NCI-H526 treated with DMSO at 0.1 percent for 48 hours (cell line): ENCODE measurements at regions not wholly inside any gene's neighbourhood (a gene's known extent, or its start where the extent isn't known, plus 50 kb on each side); places are given as distances from the start of the nearest gene placed in this dataset.

Source experiments
- DNase-seq: peaks from one replicate; lab custom pipeline; 2025; lab: John Stamatoyannopoulos, UW

GRCh38 chr6:1118287-1118647 lies 193.6 kb upstream of the FOXQ1 start:
- no peak for DNase-seq

DNA sequence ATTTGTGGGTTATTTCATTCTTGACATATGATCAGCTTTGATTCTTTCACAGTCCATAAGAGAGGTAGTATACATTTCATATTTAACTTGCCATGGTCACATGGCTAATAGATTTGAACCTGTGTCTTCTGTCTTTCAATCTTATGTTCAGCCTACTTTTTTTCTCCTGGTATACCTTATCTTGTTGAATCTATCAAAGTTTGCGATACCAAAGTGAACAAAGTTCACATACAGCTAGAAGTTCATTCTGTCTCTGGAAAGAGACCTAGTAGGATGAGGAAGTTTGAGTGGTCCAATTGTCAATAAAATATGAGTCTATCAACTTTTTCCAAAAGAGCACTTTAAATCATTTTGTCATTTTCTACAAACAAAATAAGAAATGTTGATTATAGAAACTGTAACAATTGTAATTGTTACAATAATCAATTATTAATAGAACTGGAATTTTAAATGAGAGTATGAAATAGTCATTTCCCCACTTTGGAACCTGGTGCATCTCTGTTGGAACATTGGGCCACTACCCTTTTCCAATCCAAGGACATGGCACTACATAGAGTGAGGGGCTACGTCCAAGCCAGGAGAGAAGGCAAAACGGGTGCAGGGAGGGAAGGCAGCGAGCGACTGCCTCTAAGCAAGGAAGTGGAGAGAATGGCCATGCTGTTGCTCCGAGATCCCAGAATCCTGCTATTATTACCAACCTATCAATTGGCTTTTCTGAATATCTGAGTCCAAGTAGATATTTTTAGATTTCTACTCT lies 194.2 kb upstream of the FOXQ1 start:
- DNase-seq: no peak

DNA sequence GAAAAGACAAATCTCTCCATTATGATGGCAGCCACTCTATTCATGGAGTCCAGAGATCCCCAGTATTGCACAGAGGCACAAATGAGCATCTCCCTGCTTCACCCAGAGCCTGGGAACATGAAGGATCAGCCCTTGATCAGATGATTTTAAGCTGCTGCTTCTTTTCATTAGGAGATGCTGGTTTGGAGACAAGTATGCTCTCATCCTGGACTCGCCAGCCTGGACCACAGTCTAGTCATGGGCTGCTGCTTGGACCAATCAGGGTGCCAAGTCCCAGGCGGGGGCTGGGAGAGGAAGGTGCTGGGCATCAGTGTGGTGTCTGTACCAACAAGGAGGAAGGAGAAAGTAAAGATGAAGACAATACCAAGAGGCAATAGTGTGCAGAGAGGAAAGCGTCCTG lies 195.7 kb upstream of the FOXQ1 start:
- no peak for DNase-seq

DNA sequence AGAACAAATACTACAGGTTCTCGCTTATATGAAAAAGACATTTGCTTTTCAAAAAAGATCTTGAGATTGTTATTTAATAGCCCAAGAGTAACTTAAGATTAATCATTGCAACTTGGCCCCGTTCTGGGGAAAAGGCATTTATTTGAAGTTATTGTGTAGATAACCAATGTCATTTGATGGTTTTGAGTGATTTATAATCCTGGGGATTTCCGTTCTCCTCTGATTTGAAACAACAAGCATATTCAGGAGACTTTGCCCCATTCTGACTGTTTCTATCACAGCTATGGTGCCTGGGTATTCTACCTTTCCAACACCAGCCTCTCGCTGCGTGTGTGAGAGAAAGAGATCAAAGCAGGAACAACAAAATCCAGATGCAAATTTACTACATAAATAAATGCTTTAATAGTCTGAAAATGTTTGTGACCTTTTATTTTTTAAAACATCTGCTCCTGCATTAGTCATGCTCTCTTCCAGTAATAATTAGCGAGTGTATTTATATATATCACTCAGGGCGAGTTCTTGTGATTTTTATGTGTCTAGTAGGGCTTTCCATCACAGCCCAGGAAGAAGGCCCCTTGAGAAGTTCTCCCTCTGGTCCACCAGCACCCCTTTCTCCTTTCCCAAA lies 197.9 kb upstream of the FOXQ1 start:
- DNase-seq: no peak

DNA sequence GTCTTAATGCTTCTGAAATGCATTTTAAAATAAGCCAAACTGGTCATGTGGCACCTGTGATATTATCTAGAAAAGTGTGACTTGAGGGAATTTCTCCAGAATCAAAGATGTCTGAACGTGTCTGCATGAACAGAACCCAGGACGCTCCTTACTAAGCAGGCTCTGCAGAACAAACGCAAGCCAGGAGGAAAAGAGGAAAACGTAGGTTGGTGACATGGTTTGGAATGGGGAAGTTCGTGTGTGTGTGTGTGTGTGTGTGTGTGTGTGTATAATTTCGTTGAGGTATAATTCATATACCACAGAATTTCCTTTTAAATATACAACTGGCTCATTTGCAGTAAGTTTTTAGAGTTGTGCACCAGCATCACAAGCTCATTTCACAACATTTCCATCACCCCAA lies 200.5 kb upstream of the FOXQ1 start:
- no peak for DNase-seq

- no peak for DNase-seq
Observed at GRCh38 chr6:1110941-1111349, 201.0 kb upstream of the FOXQ1 start.

GRCh38 chr6:1110164-1110563 lies 201.7 kb upstream of the FOXQ1 start:
- no peak for DNase-seq

DNA sequence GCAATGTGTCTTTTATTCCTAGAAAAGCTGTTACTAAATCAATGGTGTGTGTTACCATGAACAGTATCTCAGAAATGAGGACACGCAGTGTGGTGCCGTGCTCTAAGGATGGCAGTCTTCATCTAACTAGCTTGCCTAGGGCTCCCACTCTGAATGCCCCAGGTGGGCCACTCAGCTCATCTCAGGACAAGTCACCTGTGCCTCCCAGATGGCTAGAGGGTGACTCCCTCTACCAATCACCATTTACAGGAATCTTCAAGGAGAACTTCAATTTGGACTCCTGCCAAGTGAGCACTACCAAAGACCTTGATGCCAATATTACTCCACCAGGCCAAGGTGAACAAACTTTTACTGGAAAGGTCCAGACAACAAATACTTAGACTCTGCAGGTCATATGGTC lies 202.8 kb upstream of the FOXQ1 start:
- no peak for DNase-seq

DNA sequence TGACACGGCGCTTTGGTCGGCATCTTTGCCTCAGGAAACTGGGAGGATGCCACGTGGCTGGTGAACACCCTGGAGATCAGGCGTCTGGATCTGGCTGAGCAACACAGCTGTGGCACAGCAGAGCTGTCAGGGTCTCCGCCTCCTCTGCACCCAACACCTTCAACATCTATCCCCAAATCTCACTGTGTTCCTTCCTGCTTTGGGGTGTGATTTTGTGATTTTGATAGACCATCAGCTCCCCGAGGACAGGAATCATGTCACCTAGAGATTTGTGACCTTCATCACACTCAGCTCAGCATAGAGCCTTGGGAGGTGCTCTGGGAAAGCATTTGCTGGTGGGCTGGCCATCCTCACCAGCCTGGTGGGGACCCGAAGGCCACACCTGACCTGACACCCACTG lies 203.7 kb upstream of the FOXQ1 start:
- DNase-seq: no peak

GRCh38 chr6:1107578-1107977 lies 204.3 kb upstream of the FOXQ1 start:
- no peak for DNase-seq

DNA sequence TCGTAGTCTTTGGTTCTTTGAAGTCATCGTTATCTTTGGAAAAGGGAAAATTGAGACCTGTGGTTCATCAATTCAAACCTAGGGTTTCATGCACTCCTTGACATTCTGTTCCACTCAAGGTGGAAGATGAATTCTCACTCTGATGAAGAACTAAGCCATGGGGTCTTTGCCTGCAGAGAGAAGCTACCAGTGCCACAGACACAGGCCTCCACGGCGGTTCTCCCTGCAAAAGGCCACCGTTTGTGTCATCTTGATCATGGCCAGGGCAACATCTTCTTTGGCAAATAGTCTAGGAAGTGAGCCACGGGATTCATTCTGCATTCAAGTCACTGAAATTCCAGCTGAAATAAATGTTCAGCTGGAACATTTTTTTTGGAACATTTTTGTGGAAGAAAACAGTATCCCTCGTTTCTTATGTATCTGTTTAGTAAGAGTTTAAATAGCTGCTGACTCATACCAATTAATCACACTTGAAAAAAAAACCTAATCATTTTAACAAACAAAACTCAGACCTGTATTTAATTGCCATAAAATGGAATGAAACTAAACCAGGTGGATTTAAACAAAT lies 206.0 kb upstream of the FOXQ1 start:
- no peak for DNase-seq

- DNase-seq: no peak
Observed at GRCh38 chr6:1104988-1105670, 206.8 kb upstream of the FOXQ1 start.

GRCh38 chr6:1103945-1104623 lies 207.8 kb upstream of the FOXQ1 start:
- DNase-seq: no peak

DNA sequence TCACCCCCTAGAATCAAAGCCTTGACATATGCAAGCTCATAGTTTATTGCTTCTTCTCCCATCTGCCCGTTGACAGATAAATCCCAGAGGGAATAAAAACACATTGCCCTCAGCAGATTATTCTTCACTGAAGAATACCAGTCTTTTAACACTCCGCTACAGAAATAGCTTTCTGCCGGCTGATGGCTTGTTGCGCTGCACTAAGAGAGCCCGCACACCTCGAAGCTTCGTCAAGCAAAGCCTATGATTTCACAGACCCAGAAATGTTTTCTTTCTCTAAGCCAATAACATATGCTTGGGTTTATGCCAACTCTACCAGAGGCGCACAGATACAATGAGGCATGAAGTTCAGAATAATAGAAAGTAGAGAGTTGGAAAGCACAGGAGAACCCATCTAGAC lies 208.9 kb upstream of the FOXQ1 start:
- no peak for DNase-seq

DNA sequence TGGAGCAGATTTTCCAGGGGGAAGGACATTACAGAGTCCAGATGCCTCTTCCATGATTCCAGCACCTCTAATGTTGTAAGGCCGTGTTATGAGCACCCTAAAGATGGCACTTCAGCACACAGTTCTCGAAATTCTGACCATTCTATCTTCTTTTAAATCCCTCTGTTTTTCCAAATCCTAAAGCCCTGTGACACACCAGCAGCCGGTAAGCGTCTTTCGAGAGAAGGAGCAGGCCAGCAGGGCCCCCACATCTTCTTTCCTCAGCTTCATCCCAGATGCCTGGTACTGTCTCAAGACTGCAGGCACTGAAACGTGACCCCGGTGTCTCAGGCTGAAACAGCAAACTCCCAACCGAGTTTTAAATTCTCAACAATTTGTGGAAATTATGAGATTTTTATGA lies 211.6 kb upstream of the FOXQ1 start:
- DNase-seq: no peak

- DNase-seq: no peak
Observed at GRCh38 chr6:1099264-1099663, 212.6 kb upstream of the FOXQ1 start.

DNA sequence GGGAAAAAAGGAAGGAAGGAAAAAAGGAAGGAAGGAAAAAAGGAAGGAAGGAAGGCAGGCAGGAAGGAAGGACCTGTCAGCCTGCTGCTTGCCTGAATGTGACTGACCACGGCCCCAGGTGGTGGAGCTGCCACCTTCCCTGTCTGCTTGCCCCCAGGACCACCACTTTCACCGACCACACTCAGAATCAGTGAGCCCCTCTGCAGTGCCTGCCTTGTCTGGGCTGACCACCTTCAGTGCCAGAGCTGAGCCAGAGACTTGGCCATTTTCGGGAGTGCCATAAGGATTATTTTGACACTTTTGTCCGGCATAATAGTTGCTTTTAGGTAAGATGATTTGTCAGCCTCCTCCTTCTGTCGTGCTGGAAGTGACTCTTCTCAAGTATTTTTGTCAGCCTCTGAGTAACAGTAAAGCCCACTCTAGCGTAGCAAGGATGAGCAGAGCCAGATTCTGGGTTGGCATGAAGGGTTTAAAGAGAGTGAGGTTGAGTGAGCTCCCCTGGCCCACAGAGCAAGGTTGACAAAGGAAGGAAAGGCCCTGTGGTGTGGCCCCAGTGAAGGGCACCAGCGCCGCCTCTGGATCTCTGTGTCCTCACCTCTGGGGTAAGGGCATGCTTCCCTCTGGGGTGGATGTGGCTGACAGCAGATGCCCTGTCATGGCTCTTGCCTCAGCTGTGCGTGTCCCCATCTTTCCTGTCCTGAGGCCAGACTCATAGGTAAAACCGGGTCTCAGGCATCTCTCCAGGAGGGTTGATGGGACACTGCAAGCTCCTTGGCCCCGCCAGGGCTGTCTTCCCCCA lies 214.7 kb upstream of the FOXQ1 start:
- no peak for DNase-seq

DNA sequence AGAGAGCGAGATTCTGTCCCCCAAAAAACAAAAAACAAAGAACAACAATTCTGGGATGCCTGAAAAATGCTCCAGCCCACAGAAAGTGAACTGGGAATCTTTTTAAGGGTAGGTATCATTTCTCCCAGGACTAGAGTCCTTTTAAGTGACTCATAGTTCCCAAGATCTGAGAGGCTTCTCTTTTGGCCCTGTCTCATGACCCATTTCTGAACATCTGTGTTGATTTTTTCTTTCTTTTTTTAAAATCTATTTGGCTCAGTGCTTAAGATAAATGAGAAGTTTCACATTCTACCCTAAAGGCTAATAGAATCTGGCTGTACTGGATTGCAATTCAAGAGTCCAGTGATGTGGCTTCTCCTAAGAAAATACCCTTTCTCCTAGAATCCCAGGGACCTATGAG lies 217.6 kb upstream of the FOXQ1 start:
- no peak for DNase-seq

- no peak for DNase-seq
Observed at GRCh38 chr6:1091900-1092299, 220.0 kb upstream of the FOXQ1 start.

- DNase-seq: no peak
Observed at GRCh38 chr6:1089859-1090258, 222.0 kb upstream of the FOXQ1 start.

DNA sequence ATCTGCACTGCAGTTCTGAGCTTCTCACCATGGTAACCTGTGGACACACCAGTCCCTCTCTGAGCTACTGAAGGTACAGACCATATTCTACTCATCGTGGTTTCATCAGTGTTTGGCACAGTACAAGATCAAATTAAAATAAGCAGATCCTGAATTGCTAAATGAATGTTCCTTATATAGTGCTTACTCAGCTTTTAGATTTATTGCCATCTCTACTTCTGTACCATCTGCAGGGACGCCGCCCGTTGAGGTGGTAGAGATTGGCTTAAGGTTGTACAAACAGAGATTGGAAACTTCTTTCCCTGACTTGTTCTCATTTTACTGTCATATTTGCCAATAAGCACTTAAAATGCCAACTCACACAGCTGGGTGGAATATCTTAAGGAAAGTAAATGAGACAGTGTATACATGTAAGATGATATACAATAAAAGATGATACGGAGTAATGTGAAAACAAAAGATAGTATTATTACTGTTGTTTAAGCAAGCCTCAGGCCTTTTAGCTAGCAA lies 223.4 kb upstream of the FOXQ1 start:
- no peak for DNase-seq
